Mammary epithelial cell (primary cell): ENCODE measurements at regions not wholly inside any gene's neighbourhood (a gene's known extent, or its start where the extent isn't known, plus 50 kb on each side); places are given as distances from the start of the nearest gene placed in this dataset.

Source experiments
- EZH2 ChIP-seq: IDR thresholded peaks from 2 replicates; pipeline ENCODE4 v1.6.1; 2012; ENCODE audit warnings: low read length, inconsistent platforms, borderline replicate concordance
- TF ChIP-seq, protein P1 (sequence below), 2 donors: IDR thresholded peaks in 1 of 2; conservative IDR thresholded peaks in 1 of 2; 2 replicates each; pipeline ENCODE4 v1.5.1; 2011 to 2012; ENCODE audit warnings: inconsistent platforms in 2 of 2, low read length in 2 of 2, mild to moderate bottlenecking in 2 of 2, control low read depth in 1 of 2, low read depth in 1 of 2; ENCODE audit not compliant: insufficient read depth in 1 of 2; ENCODE audit errors: extremely low read depth in 1 of 2

GRCh38 chr6:74642101-74642500, 563.8 kb downstream of the COL12A1 start:
- TF ChIP-seq, protein P1, sequence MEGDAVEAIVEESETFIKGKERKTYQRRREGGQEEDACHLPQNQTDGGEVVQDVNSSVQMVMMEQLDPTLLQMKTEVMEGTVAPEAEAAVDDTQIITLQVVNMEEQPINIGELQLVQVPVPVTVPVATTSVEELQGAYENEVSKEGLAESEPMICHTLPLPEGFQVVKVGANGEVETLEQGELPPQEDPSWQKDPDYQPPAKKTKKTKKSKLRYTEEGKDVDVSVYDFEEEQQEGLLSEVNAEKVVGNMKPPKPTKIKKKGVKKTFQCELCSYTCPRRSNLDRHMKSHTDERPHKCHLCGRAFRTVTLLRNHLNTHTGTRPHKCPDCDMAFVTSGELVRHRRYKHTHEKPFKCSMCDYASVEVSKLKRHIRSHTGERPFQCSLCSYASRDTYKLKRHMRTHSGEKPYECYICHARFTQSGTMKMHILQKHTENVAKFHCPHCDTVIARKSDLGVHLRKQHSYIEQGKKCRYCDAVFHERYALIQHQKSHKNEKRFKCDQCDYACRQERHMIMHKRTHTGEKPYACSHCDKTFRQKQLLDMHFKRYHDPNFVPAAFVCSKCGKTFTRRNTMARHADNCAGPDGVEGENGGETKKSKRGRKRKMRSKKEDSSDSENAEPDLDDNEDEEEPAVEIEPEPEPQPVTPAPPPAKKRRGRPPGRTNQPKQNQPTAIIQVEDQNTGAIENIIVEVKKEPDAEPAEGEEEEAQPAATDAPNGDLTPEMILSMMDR (conservative IDR thresholded peaks at IDR 0.05 in 1 of 2, IDR thresholded peaks at IDR 0.05 in 1 of 2; ENCODE audit: extremely low read depth in 1 of 2, insufficient read depth in 1 of 2, low read depth in 1 of 2, low read length in 2 of 2) = no peak
- TF ChIP-seq EZH2 = no peak
